Lung (tissue), 11 donors: ENCODE measurements at regions not wholly inside any gene's neighbourhood (a gene's known extent, or its start where the extent isn't known, plus 50 kb on each side); places are given as distances from the start of the nearest gene placed in this dataset.

ENCODE experiments used
- ATAC-seq: fragments of 200-7000 bp; cut with Tn5 transposase; one replicate; pipeline ENCODE4 v1.9.1; 2020; ENCODE audit warnings: moderate number of reproducible peaks; ENCODE audit not compliant: insufficient read depth, low FRiP score
- DNase-seq, 3 donors: peaks; one replicate each; pipeline ENCODE4 v3.0.0-alpha.2; 2013 to 2017
- H3K27ac ChIP-seq, 2 donors: one replicate each; pipeline ENCODE4 v1.5.1; 2013; ENCODE audit warnings: mild to moderate bottlenecking in 2 of 2, moderate library complexity in 2 of 2, control low read depth in 1 of 2, inconsistent platforms in 1 of 2, low read depth in 1 of 2, low read length in 1 of 2
- H3K27me3 ChIP-seq, 3 donors: one replicate each; pipeline ENCODE4 v1.5.1; 2013; ENCODE audit warnings: low read length in 2 of 3; ENCODE audit not compliant: control insufficient read depth in 3 of 3, insufficient read depth in 3 of 3
- H3K36me3 ChIP-seq, 4 donors: one replicate each; pipeline ENCODE4 v1.5.1; 2013; ENCODE audit warnings: low read length in 4 of 4, mild to moderate bottlenecking in 1 of 4, moderate library complexity in 1 of 4; ENCODE audit not compliant: control insufficient read depth in 4 of 4, insufficient read depth in 4 of 4
- H3K4me1 ChIP-seq, 5 donors: one replicate each; pipeline ENCODE4 v1.5.1; 2013; ENCODE audit warnings: low read length in 5 of 5, mild to moderate bottlenecking in 2 of 5, moderate library complexity in 1 of 5; ENCODE audit not compliant: control insufficient read depth in 5 of 5, insufficient read depth in 5 of 5
- H3K4me3 ChIP-seq: one replicate; pipeline ENCODE4 v1.5.1; 2013; ENCODE audit warnings: mild to moderate bottlenecking, control low read depth, moderate library complexity
- H3K9ac ChIP-seq, 2 donors: one replicate each; pipeline ENCODE4 v1.5.1; 2013; ENCODE audit warnings: low read length in 2 of 2, control low read depth in 1 of 2; ENCODE audit not compliant: insufficient read depth in 1 of 2
- H3K9me3 ChIP-seq, 4 donors: one replicate each; pipeline ENCODE4 v1.5.1; 2013; ENCODE audit warnings: low read length in 3 of 4, mild to moderate bottlenecking in 1 of 4, moderate library complexity in 1 of 4; ENCODE audit not compliant: control insufficient read depth in 4 of 4, insufficient read depth in 3 of 4
- CTCF ChIP-seq: IDR thresholded peaks from 2 replicates; pipeline ENCODE4 v1.5.1; 2012; ENCODE audit warnings: mild to moderate bottlenecking; ENCODE audit errors: control extremely low read depth, extremely low read depth
- WGBS, 2 donors: extraction: QIAGEN DNeasy Blood & Tissue Kit; methylation state at CpG; one replicate each; pipeline ENCODE4 v1.1.7; 2013; 5-methylcytosine and 5-hydroxymethylcytosine counted together
- donor health status: control.
- donor health status: control.
- donor health status: Bipolar disorder and iron deficiency.
- donor health status: healthy.
- donor health status: DM: yes; HTN: yes; CAD: no.

- H3K27me3 ChIP-seq: peaks cover 0 to 4% (median 0%) of the 10 kb centered on the region in 3 donors
- no peaks in the 10 kb centered on the region for H3K36me3 ChIP-seq
- H3K4me3 ChIP-seq: no peak overlapping the region
- no peak overlapping the region for H3K9ac ChIP-seq
- peaks cover 0 to 2% (median 0%) of the 10 kb centered on the region in 4 donors for H3K9me3 ChIP-seq
- 66 to 68% methylated on average over 11 of the region's 11 CpGs for WGBS, 2 donors
- H3K4me1 ChIP-seq: no peaks in the 10 kb centered on the region
- H3K27ac ChIP-seq: no peak overlapping the region
- DNase-seq: no peak
- ATAC-seq: no peak
- no peak for TF ChIP-seq CTCF
These were observed 150.3 kb downstream of the NECTIN1 start for GRCh38 chr11:119578521-119579191.

- Histone ChIP-seq H3K27ac (no peak overlapping the region), H3K4me1 (peaks cover 0 to 2% (median 0%) of the 10 kb centered on the region in 5 donors), H3K9ac (no peak overlapping the region), H3K27me3 (peaks cover 0 to 4% (median 0%) of the 10 kb centered on the region in 3 donors), H3K4me3 (no peak overlapping the region), H3K9me3 (peaks cover 0 to 3% (median 0%) of the 10 kb centered on the region in 4 donors), H3K36me3 (no peaks in the 10 kb centered on the region)
- DNase-seq: no peak
- TF ChIP-seq CTCF: no peak
- ATAC-seq: no peak
- WGBS, 2 donors: 6 to 48% methylated on average over 1 of the region's 1 CpG
These were observed 150.9 kb upstream of the THY1 start for GRCh38 chr11:119573858-119574257.

- Histone ChIP-seq H3K27ac (no peak overlapping the region), H3K9me3 (peaks cover 0 to 3% (median 0%) of the 10 kb centered on the region in 4 donors), H3K36me3 (no peaks in the 10 kb centered on the region), H3K4me3 (no peak overlapping the region), H3K27me3 (peaks cover 0 to 3% (median 0%) of the 10 kb centered on the region in 3 donors), H3K9ac (no peak overlapping the region), H3K4me1 (peaks cover 0 to 4% (median 0%) of the 10 kb centered on the region in 5 donors)
- ATAC-seq (no peak), DNase-seq (no peak)
- no peak for TF ChIP-seq CTCF
- WGBS, 2 donors: 74 to 90% methylated on average over 13 of the region's 13 CpGs
These were observed 149.8 kb upstream of the THY1 start for GRCh38 chr11:119572481-119573424.
